ENCODE measurements at regions not wholly inside any gene's neighbourhood (a gene's known extent, or its start where the extent isn't known, plus 50 kb on each side); places are given as distances from the start of the nearest gene placed in this dataset.
"Not testable (repeated sequence)": the region's sequence is repeated elsewhere in the genome, so short reads cannot be mapped to it uniquely, and the experiment has no call there.

GRCh38 chr21:35982717-35983116 is 77.6 kb downstream of the SETD4 start:
- no peak for DNase-seq

- DNase-seq = no peak
Observed at GRCh38 chr21:35981514-35982070, 78.7 kb downstream of the SETD4 start.

GRCh38 chr21:35980821-35981220 is 79.5 kb downstream of the SETD4 start:
- DNase-seq = no peak

- DNase-seq = not testable (repeated sequence)
Observed at GRCh38 chr21:35977860-35978259, 82.5 kb downstream of the SETD4 start.

- DNase-seq = no peak
Observed at GRCh38 chr21:35976929-35977328, 83.4 kb downstream of the SETD4 start.

- DNase-seq = no peak
Observed at GRCh38 chr21:35976481-35976880, 83.8 kb downstream of the SETD4 start.

GRCh38 chr21:35974775-35975174 is 85.6 kb downstream of the SETD4 start:
- no peak for DNase-seq

GRCh38 chr21:35971824-35972223 is 88.5 kb downstream of the SETD4 start:
- DNase-seq = no peak

- no peak for DNase-seq
Observed at GRCh38 chr21:35969281-35969680, 91.0 kb downstream of the SETD4 start.

- DNase-seq = no peak
Observed at GRCh38 chr21:35968564-35968963, 91.8 kb downstream of the SETD4 start.

- DNase-seq = no peak
Observed at GRCh38 chr21:35965699-35966098, 94.6 kb downstream of the SETD4 start.

- no peak for DNase-seq
Observed at GRCh38 chr21:35963920-35964451, 96.3 kb downstream of the SETD4 start.

GRCh38 chr21:35962917-35963316 is 97.4 kb downstream of the SETD4 start:
- no peak for DNase-seq

GRCh38 chr21:35954066-35954465 is 106.3 kb downstream of the SETD4 start:
- no peak for DNase-seq

- no peak for DNase-seq
Observed at GRCh38 chr21:35953597-35953996, 106.7 kb downstream of the SETD4 start.

GRCh38 chr21:35952651-35953340 is 107.5 kb downstream of the SETD4 start:
- no peak for DNase-seq

GRCh38 chr21:35948982-35949381 is 111.3 kb downstream of the SETD4 start:
- DNase-seq = no peak

- DNase-seq = no peak
Observed at GRCh38 chr21:35945089-35945671, 115.1 kb downstream of the SETD4 start.

GRCh38 chr21:35943752-35944151 is 116.6 kb downstream of the SETD4 start:
- no peak for DNase-seq

- no peak for DNase-seq
Observed at GRCh38 chr21:35942211-35943144, 117.8 kb downstream of the SETD4 start.

- DNase-seq = no peak
Observed at GRCh38 chr21:35940074-35940927, 120.0 kb downstream of the SETD4 start.

- no peak for DNase-seq
Observed at GRCh38 chr21:35938446-35938845, 121.9 kb downstream of the SETD4 start.

Data from DMS 273 treated with DMSO at 0.1 percent for 48 hours (cell line).